ENCODE measurements at regions not wholly inside any gene's neighbourhood (a gene's known extent, or its start where the extent isn't known, plus 50 kb on each side); places are given as distances from the start of the nearest gene placed in this dataset.

- Mint-ChIP-seq H3K27me3 (ENCODE audit: low read depth in 3 of 3) (peaks cover 1 to 5% (median 3%) of the 10 kb centered on the region in 3 donors), H3K4me3 (no peak overlapping the region), H3K9me3 (peaks cover 0 to 1% (median 0%) of the 10 kb centered on the region in 7 donors), H3K4me1 (no peaks in the 10 kb centered on the region), H3K27ac (no peak overlapping the region), H3K36me3 (no peaks in the 10 kb centered on the region)
- no peaks in the 10 kb centered on the region for H3K4me1 ChIP-seq (ENCODE audit: control insufficient read depth in 1 of 2, insufficient read depth in 2 of 2, low read length in 2 of 2)
- no peak overlapping the region for H3K4me3 ChIP-seq (replicated peaks in 1 of 3; ENCODE audit: low read depth in 2 of 3, low read length in 3 of 3)
- H3K4me2 ChIP-seq (replicated peaks; ENCODE audit: extremely low read depth, low read length, poor library complexity, severe bottlenecking): no peak overlapping the region
- no peaks in the 10 kb centered on the region for H4K20me1 ChIP-seq (ENCODE audit: insufficient read depth, low read length)
- no CpG with 5 or more reads among the region's 1 CpG for WGBS (ENCODE audit: insufficient coverage)
- H2AFZ ChIP-seq (ENCODE audit: insufficient read depth, low read depth, low read length, poor library complexity, severe bottlenecking): no peak overlapping the region
- no peaks in the 10 kb centered on the region for H3K9me3 ChIP-seq (replicated peaks in 1 of 2; ENCODE audit: control insufficient read depth in 1 of 2, insufficient read depth in 1 of 2, low read length in 2 of 2)
- no peaks in the 10 kb centered on the region for H3K27me3 ChIP-seq (ENCODE audit: control insufficient read depth in 2 of 2, insufficient read depth in 2 of 2, low read length in 2 of 2)
- intact Hi-C loops (cut with micrococcal nuclease): no loop called here
- no peak for TF ChIP-seq CTCF (IDR thresholded peaks at IDR 0.05)
- no peak overlapping the region for H3K27ac ChIP-seq (ENCODE audit: low read depth in 1 of 2, low read length in 2 of 2)
- no peaks in the 10 kb centered on the region for H3K79me2 ChIP-seq (ENCODE audit: insufficient read depth, low read length)
- no peaks in the 10 kb centered on the region for H3K36me3 ChIP-seq (replicated peaks in 1 of 2; ENCODE audit: control insufficient read depth in 1 of 2, insufficient read depth in 2 of 2, low read length in 2 of 2)
- no peak overlapping the region for H3K9ac ChIP-seq (ENCODE audit: insufficient read depth, low read length, poor library complexity, severe bottlenecking)
- no peak for DNase-seq
These were observed 55.8 kb upstream of the PITX2 start for GRCh38 chr4:110678517-110679227.

- Histone ChIP-seq H3K27me3 (ENCODE audit: control insufficient read depth in 2 of 2, insufficient read depth in 2 of 2, low read length in 2 of 2) (no peaks in the 10 kb centered on the region), H3K9ac (ENCODE audit: insufficient read depth, low read length, poor library complexity, severe bottlenecking) (no peak overlapping the region), H3K27ac (ENCODE audit: low read depth in 1 of 2, low read length in 2 of 2) (no peak overlapping the region), H2AFZ (ENCODE audit: insufficient read depth, low read depth, low read length, poor library complexity, severe bottlenecking) (no peak overlapping the region), H3K4me1 (ENCODE audit: control insufficient read depth in 1 of 2, insufficient read depth in 2 of 2, low read length in 2 of 2) (no peaks in the 10 kb centered on the region), H4K20me1 (ENCODE audit: insufficient read depth, low read length) (no peaks in the 10 kb centered on the region), H3K4me2 (replicated peaks; ENCODE audit: extremely low read depth, low read length, poor library complexity, severe bottlenecking) (no peak overlapping the region), H3K9me3 (replicated peaks in 1 of 2; ENCODE audit: control insufficient read depth in 1 of 2, insufficient read depth in 1 of 2, low read length in 2 of 2) (no peaks in the 10 kb centered on the region), H3K4me3 (replicated peaks in 1 of 3; ENCODE audit: low read depth in 2 of 3, low read length in 3 of 3) (no peak overlapping the region), H3K36me3 (replicated peaks in 1 of 2; ENCODE audit: control insufficient read depth in 1 of 2, insufficient read depth in 2 of 2, low read length in 2 of 2) (no peaks in the 10 kb centered on the region), H3K79me2 (ENCODE audit: insufficient read depth, low read length) (no peaks in the 10 kb centered on the region)
- H3K4me3 Mint-ChIP-seq: no peak overlapping the region
- H3K27me3 Mint-ChIP-seq (ENCODE audit: low read depth in 3 of 3): peaks cover 1 to 5% (median 3%) of the 10 kb centered on the region in 3 donors
- no peak overlapping the region for H3K27ac Mint-ChIP-seq
- DNase-seq: no peak
- TF ChIP-seq CTCF (IDR thresholded peaks at IDR 0.05): no peak
- WGBS (ENCODE audit: insufficient coverage): 65% methylated on average over 4 of the region's 4 CpGs
- intact Hi-C loops (cut with micrococcal nuclease): no loop called here
- no peaks in the 10 kb centered on the region for H3K4me1 Mint-ChIP-seq
- H3K36me3 Mint-ChIP-seq: no peaks in the 10 kb centered on the region
- H3K9me3 Mint-ChIP-seq: peaks cover 0 to 1% (median 0%) of the 10 kb centered on the region in 7 donors
These were observed 57.4 kb upstream of the PITX2 start for GRCh38 chr4:110680265-110680664.

Measured in CD14-positive monocyte (primary cell).